ENCODE measurements at regions not wholly inside any gene's neighbourhood (a gene's known extent, or its start where the extent isn't known, plus 50 kb on each side); places are given as distances from the start of the nearest gene placed in this dataset.

DNA sequence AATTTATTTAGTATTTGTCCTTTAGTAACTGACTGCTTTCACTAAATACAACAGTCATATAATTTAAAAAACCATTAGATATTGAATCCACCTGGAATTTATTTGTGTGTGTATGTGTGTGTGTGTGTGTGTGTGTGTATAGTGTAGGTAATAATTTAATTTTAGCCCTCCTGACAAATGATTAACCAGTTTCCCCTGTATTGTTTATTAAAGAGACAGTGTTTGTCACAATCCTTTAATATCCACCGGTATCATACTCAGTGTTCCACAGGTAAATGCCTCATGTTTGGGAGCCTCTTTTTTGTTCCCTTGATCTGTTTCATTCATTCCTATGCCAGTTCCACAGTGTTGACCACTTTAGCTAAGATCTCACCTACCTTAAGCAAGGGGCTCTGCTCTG is 134.6 kb upstream of the IRX3 start:
- Histone ChIP-seq H3K36me3 (ENCODE audit: control insufficient read depth, insufficient read depth, low read length) (no peaks in the 10 kb centered on the region), H3K27ac (ENCODE audit: low read depth, low read length) (no peak overlapping the region), H3K9me3 (ENCODE audit: control insufficient read depth, insufficient read depth, low read length) (no peaks in the 10 kb centered on the region), H3K4me3 (ENCODE audit: low read depth, low read length) (no peak overlapping the region), H3K4me1 (ENCODE audit: control insufficient read depth, insufficient read depth, low read length) (no peaks in the 10 kb centered on the region), H3K27me3 (ENCODE audit: control insufficient read depth, insufficient read depth, low read length) (no peaks in the 10 kb centered on the region)
- WGBS (ENCODE audit: insufficient coverage): 100% methylated on average over 1 of the region's 1 CpG
- DNase-seq (ENCODE audit: low read depth in 4 of 6, low spot score in 6 of 6): no peak

DNA sequence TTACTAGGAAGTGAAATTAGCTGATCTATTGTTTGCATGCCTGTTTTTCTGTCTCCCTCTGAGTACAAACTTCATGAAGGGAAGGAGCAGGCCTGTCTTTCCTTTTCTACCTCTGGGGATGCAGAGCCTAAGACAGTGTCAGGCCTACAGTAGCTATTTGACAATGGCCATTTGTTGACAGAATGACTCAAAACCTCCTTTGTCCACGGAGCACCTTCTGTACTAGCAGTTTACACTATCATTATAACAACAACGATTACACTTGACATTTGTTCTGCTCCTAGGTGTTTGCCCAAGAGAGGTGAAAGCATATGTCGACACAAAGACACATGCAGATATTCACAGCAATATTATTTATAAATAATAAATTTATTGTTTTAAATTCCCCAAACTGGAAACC is 132.3 kb upstream of the IRX3 start:
- no peak for DNase-seq (ENCODE audit: low read depth in 4 of 6, low spot score in 6 of 6)
- no peaks in the 10 kb centered on the region for H3K36me3 ChIP-seq (ENCODE audit: control insufficient read depth, insufficient read depth, low read length)
- H3K4me3 ChIP-seq (ENCODE audit: low read depth, low read length): no peak overlapping the region
- 100% methylated on average over 1 of the region's 3 CpGs for WGBS (ENCODE audit: insufficient coverage)
- H3K9me3 ChIP-seq (ENCODE audit: control insufficient read depth, insufficient read depth, low read length): no peaks in the 10 kb centered on the region
- H3K27ac ChIP-seq (ENCODE audit: low read depth, low read length): no peak overlapping the region
- no peaks in the 10 kb centered on the region for H3K4me1 ChIP-seq (ENCODE audit: control insufficient read depth, insufficient read depth, low read length)
- H3K27me3 ChIP-seq (ENCODE audit: control insufficient read depth, insufficient read depth, low read length): peaks cover 2% of the 10 kb centered on the region

DNA sequence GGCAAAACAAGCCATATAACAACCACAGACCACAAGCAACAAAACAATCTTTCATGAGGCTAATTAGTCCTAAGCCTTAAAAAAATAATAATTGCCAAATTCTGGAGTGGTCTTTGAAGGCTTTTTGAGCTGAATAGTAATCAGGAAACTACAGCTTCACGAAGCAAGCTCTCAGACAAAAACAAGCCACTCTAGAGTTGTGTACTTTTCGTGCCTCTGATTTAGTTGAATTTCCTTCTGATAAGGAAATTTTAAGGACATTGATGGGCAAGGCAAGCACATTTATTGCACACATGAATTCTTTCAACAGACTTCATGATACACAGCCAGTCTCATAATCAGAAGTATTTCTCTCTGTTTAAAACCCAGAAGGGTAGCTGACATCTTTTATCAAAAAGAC is 130.8 kb upstream of the IRX3 start:
- WGBS (ENCODE audit: insufficient coverage): no CpG with 5 or more reads among the region's 2 CpGs
- DNase-seq (ENCODE audit: low read depth in 4 of 6, low spot score in 6 of 6): no peak
- H3K27ac ChIP-seq (ENCODE audit: low read depth, low read length): no peak overlapping the region

DNA sequence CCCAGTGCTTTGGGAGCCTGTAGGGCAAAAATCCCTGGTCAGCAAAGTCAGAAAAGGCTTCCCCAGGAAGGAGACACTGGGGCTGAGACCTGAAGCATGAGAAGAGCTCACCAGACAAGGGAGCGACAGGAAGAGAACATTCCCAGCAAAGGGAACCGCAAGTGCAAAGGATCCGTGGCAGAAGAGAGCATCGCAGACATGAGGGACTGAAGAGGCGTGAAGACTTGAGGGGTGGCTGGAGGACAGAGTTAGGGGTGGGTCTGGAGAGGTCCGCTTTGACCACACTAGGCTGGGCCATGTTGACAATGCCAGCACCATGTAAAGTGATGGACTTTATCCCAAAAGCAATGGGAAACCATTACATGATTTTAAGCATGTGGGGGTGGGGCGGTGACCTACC is 128.1 kb upstream of the IRX3 start:
- no peaks in the 10 kb centered on the region for H3K36me3 ChIP-seq (ENCODE audit: control insufficient read depth, insufficient read depth, low read length)
- H3K4me1 ChIP-seq (ENCODE audit: control insufficient read depth, insufficient read depth, low read length): peaks cover 11% of the 10 kb centered on the region
- H3K9me3 ChIP-seq (ENCODE audit: control insufficient read depth, insufficient read depth, low read length): no peaks in the 10 kb centered on the region
- no peak overlapping the region for H3K4me3 ChIP-seq (ENCODE audit: low read depth, low read length)
- H3K27me3 ChIP-seq (ENCODE audit: control insufficient read depth, insufficient read depth, low read length): peaks cover 10% of the 10 kb centered on the region
- WGBS (ENCODE audit: insufficient coverage): 97% methylated on average over 7 of the region's 7 CpGs
- no peak overlapping the region for H3K27ac ChIP-seq (ENCODE audit: low read depth, low read length)
- DNase-seq (ENCODE audit: low read depth in 4 of 6, low spot score in 6 of 6): no peak

More for the DNA sequence above, 130.8 kb upstream of the IRX3 start:
- Histone ChIP-seq H3K4me3 (ENCODE audit: low read depth, low read length) (no peak overlapping the region), H3K9me3 (ENCODE audit: control insufficient read depth, insufficient read depth, low read length) (no peaks in the 10 kb centered on the region), H3K4me1 (ENCODE audit: control insufficient read depth, insufficient read depth, low read length) (peaks cover under 1% of the 10 kb centered on the region), H3K36me3 (ENCODE audit: control insufficient read depth, insufficient read depth, low read length) (no peaks in the 10 kb centered on the region), H3K27me3 (ENCODE audit: control insufficient read depth, insufficient read depth, low read length) (peaks cover 2% of the 10 kb centered on the region)

DNA sequence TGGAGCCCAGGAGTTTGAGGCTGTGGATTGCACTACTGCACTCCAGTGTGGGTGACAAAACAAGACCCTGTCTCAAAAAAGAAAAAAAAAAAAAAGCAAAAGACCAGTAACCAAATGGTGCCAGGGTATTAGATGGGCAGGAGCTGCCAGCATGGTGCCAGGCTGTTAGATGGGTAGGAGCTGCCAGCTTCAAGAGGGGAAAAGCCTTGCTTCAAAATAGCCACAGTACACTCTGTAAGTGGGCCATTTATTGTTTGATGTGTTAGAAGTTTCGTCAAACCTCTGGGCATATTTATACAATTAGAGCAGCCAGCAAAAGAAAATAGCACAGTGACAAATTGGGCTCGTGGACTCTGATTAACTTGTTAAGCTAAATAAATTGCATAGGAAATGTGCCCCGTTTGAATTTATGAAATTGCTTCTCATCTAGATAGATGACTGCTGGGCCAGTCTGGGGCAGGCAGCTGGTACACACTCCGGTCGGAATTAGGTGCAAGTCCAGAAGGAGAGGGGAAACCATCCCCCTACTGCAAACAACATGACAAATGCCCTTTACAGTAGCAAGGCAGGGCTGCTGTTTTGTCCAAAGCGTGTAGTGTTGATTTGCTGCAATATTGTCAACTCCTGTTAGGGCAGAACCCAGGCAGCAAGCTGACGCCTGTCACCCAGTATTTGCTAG is 126.3 kb upstream of the IRX3 start:
- Histone ChIP-seq H3K36me3 (ENCODE audit: control insufficient read depth, insufficient read depth, low read length) (no peaks in the 10 kb centered on the region), H3K27ac (ENCODE audit: low read depth, low read length) (no peak overlapping the region), H3K4me3 (ENCODE audit: low read depth, low read length) (no peak overlapping the region), H3K27me3 (ENCODE audit: control insufficient read depth, insufficient read depth, low read length) (peaks cover 10% of the 10 kb centered on the region), H3K9me3 (ENCODE audit: control insufficient read depth, insufficient read depth, low read length) (no peaks in the 10 kb centered on the region), H3K4me1 (ENCODE audit: control insufficient read depth, insufficient read depth, low read length) (peaks cover 11% of the 10 kb centered on the region)
- whole genome bisulfite sequencing (ENCODE audit: insufficient coverage): 40% methylated on average over 4 of the region's 7 CpGs
- peak in 1 of 6 donors; percentile 47 for DNase-seq (ENCODE audit: low read depth in 4 of 6, low spot score in 6 of 6)

DNA sequence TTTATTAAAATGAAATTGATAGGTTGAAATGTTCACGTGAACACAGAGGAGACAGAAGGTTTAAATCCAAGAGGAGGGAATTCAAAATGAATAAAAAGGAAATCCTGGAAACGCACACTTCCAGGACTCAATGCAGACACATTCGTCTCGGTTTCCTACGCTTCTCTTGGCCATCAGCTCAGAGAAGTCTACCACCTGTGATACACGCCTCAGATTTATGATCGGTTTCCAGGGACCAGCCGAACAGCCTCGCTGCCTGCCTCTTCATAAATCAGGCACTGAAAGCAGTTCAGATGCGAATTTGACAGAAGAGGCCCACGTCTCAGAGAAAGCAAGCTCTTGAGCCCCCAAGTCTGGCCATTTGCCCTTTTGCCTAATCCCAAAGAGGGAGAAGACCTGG is 125.5 kb upstream of the IRX3 start:
- H3K4me1 ChIP-seq (ENCODE audit: control insufficient read depth, insufficient read depth, low read length): peaks cover 11% of the 10 kb centered on the region
- H3K4me3 ChIP-seq (ENCODE audit: low read depth, low read length): no peak overlapping the region
- WGBS (ENCODE audit: insufficient coverage): 26% methylated on average over 9 of the region's 11 CpGs
- no peak overlapping the region for H3K27ac ChIP-seq (ENCODE audit: low read depth, low read length)
- H3K9me3 ChIP-seq (ENCODE audit: control insufficient read depth, insufficient read depth, low read length): no peaks in the 10 kb centered on the region
- no peaks in the 10 kb centered on the region for H3K36me3 ChIP-seq (ENCODE audit: control insufficient read depth, insufficient read depth, low read length)
- peaks cover 10% of the 10 kb centered on the region for H3K27me3 ChIP-seq (ENCODE audit: control insufficient read depth, insufficient read depth, low read length)
- peak in 2 of 6 donors; percentile 31 to 58 for DNase-seq (ENCODE audit: low read depth in 4 of 6, low spot score in 6 of 6)

DNA sequence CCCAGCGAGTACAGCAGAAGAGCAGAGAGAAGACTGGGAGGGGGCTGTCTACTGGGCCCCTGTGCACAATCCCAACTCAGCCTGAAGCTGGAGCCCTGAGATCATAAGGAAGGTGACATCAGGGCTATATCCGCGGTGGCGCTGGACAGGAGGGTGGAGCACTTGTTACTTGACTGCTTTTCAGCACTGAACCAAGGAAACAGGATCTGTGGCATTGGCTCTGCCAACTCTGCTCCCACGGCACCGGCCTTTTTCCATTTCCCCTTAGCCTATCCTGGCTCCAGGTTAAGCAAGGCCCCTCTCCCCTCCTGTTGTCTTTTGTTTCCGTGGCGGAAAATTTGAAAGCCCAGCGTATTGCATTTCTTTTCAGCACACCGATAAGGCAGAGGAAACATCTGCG is 125.0 kb upstream of the IRX3 start:
- peak in 2 of 6 donors; percentile 18 to 39 for DNase-seq (ENCODE audit: low read depth in 4 of 6, low spot score in 6 of 6)
- Histone ChIP-seq H3K27ac (ENCODE audit: low read depth, low read length) (no peak overlapping the region), H3K36me3 (ENCODE audit: control insufficient read depth, insufficient read depth, low read length) (no peaks in the 10 kb centered on the region), H3K4me1 (ENCODE audit: control insufficient read depth, insufficient read depth, low read length) (peaks cover 11% of the 10 kb centered on the region), H3K27me3 (ENCODE audit: control insufficient read depth, insufficient read depth, low read length) (peaks cover 10% of the 10 kb centered on the region), H3K4me3 (ENCODE audit: low read depth, low read length) (no peak overlapping the region), H3K9me3 (ENCODE audit: control insufficient read depth, insufficient read depth, low read length) (no peaks in the 10 kb centered on the region)
- WGBS (ENCODE audit: insufficient coverage): 15% methylated on average over 6 of the region's 11 CpGs

DNA sequence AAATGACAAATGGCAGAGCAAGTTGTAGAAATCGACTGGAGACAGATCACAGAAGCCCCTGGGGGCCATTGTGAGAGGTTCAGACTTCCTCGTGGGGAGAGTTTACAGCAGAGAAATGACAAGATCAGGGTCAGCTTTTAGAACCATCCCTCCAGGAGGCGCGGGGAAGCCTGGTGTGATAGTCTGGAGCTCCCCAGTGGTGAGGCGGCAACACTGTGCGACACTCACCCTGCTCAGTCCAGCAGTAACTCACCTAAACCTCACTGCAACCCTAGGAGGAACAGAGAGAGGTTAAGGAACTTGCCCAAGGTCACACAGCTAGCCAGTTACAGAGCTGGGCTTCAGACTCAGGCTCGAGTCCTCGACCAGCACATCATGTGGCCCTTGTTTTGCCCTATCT is 123.4 kb upstream of the IRX3 start:
- Histone ChIP-seq H3K4me3 (ENCODE audit: low read depth, low read length) (no peak overlapping the region), H3K27me3 (ENCODE audit: control insufficient read depth, insufficient read depth, low read length) (peaks cover 9% of the 10 kb centered on the region), H3K27ac (ENCODE audit: low read depth, low read length) (no peak overlapping the region), H3K4me1 (ENCODE audit: control insufficient read depth, insufficient read depth, low read length) (peaks cover 11% of the 10 kb centered on the region), H3K9me3 (ENCODE audit: control insufficient read depth, insufficient read depth, low read length) (no peaks in the 10 kb centered on the region), H3K36me3 (ENCODE audit: control insufficient read depth, insufficient read depth, low read length) (no peaks in the 10 kb centered on the region)
- WGBS (ENCODE audit: insufficient coverage): 84% methylated on average over 6 of the region's 8 CpGs
- DNase-seq (ENCODE audit: low read depth in 4 of 6, low spot score in 6 of 6): no peak

DNA sequence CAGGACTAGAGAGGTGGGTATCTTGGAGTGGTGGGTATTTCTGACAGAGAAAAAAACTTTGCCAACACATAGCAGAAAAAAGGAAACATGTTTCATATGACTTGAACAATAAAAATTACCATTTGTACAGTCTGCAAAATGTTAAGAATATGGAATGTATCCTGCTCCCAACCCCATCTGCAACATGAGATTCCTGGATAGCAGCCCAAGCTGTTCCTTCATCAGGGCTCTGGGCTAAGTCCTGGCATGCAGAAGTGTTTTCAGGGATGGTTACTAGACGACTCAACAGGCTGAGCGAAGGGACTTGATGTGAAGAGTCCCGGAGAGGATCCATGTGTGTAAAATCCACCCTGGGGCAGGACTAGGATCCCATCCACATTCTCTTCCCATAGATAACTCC is 121.0 kb upstream of the IRX3 start:
- no CpG with 5 or more reads among the region's 3 CpGs for WGBS (ENCODE audit: insufficient coverage)
- Histone ChIP-seq H3K27ac (ENCODE audit: low read depth, low read length) (no peak overlapping the region), H3K36me3 (ENCODE audit: control insufficient read depth, insufficient read depth, low read length) (no peaks in the 10 kb centered on the region), H3K9me3 (ENCODE audit: control insufficient read depth, insufficient read depth, low read length) (no peaks in the 10 kb centered on the region), H3K4me3 (ENCODE audit: low read depth, low read length) (no peak overlapping the region), H3K4me1 (ENCODE audit: control insufficient read depth, insufficient read depth, low read length) (peaks cover 11% of the 10 kb centered on the region), H3K27me3 (ENCODE audit: control insufficient read depth, insufficient read depth, low read length) (peaks cover 9% of the 10 kb centered on the region)
- peak in 1 of 6 donors; percentile 50 for DNase-seq (ENCODE audit: low read depth in 4 of 6, low spot score in 6 of 6)

DNA sequence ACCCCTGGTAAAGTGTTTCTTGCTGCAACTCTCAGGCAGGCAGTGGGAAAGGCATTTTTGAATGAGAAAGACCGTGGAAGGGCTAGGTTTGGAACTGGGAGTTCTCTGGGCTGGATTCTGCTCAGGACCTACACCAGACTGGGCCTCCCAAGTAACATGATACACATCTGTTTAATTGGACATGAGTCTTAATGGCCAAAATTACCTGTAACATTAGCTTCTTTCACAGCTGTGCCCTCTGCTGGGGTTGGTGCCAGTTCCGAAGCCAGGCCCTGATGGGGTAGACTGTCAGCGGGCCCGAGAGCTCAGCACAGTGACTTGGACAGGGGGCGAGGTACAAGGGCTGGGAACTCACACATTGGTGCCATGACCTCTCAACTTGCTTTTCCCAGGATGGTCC is 118.9 kb upstream of the IRX3 start:
- WGBS (ENCODE audit: insufficient coverage): 90% methylated on average over 4 of the region's 5 CpGs
- no peaks in the 10 kb centered on the region for H3K4me1 ChIP-seq (ENCODE audit: control insufficient read depth, insufficient read depth, low read length)
- H3K4me3 ChIP-seq (ENCODE audit: low read depth, low read length): no peak overlapping the region
- no peaks in the 10 kb centered on the region for H3K36me3 ChIP-seq (ENCODE audit: control insufficient read depth, insufficient read depth, low read length)
- H3K27ac ChIP-seq (ENCODE audit: low read depth, low read length): no peak overlapping the region
- H3K9me3 ChIP-seq (ENCODE audit: control insufficient read depth, insufficient read depth, low read length): no peaks in the 10 kb centered on the region
- peaks cover 2% of the 10 kb centered on the region for H3K27me3 ChIP-seq (ENCODE audit: control insufficient read depth, insufficient read depth, low read length)
- DNase-seq (ENCODE audit: low read depth in 4 of 6, low spot score in 6 of 6): no peak

Measured in spinal cord (tissue), 9 donors.